Testis (tissue), 2 donors: ENCODE measurements at regions not wholly inside any gene's neighbourhood (a gene's known extent, or its start where the extent isn't known, plus 50 kb on each side); places are given as distances from the start of the nearest gene placed in this dataset.

Source experiments
- DNase-seq: peaks from one replicate; pipeline ENCODE4 v3.0.0-alpha.2; 2019
- H3K27ac ChIP-seq, 2 donors: fragments of 200-600 bp; sonication (generic); one replicate each; pipeline ENCODE4 v1.5.1; 2019
- H3K27me3 ChIP-seq: fragments of 200-600 bp; sonication (generic); one replicate; pipeline ENCODE4 v1.5.1; 2019
- H3K36me3 ChIP-seq: fragments of 200-600 bp; sonication (generic); one replicate; pipeline ENCODE4 v1.5.1; 2017; ENCODE audit warnings: low read depth; ENCODE audit errors: missing control alignments
- H3K4me1 ChIP-seq: fragments of 200-600 bp; sonication (generic); one replicate; pipeline ENCODE4 v1.5.1; 2019
- H3K4me3 ChIP-seq, 2 donors: fragments of 200-600 bp; sonication (generic); one replicate each; pipeline ENCODE4 v1.5.1; 2017 to 2019
- H3K9me3 ChIP-seq: fragments of 200-600 bp; sonication (generic); one replicate; pipeline ENCODE4 v1.5.1; 2017
- POLR2A ChIP-seq: fragments of 450-650 bp; IDR thresholded peaks from one replicate; pipeline ENCODE4 v1.6.1; 2017; ENCODE audit warnings: antibody characterized with exemption, mild to moderate bottlenecking, moderate library complexity
- WGBS, 2 donors: methylation state at CpG; one replicate each; pipeline ENCODE4 v1.1.5; 2018; 5-methylcytosine and 5-hydroxymethylcytosine counted together
- intact Hi-C: fragments of 100-400 bp; cut with DNase I; formaldehyde crosslinking; loops from one replicate; pipeline ENCODE4 v1.15.1; 2023; ENCODE audit warnings: low total_unique reads
- TF ChIP-seq, protein P1 (sequence below), 3 experiments: fragments of 450-650 bp in 2 of 3; fragments of 200-600 bp in 1 of 3; sonication (generic) in 1 of 3; IDR thresholded peaks; one replicate each; pipeline ENCODE4 v1.5.1; 2016 to 2019; ENCODE audit warnings: antibody characterized with exemption in 3 of 3, mild to moderate bottlenecking in 2 of 3, moderate library complexity in 1 of 3

DNA sequence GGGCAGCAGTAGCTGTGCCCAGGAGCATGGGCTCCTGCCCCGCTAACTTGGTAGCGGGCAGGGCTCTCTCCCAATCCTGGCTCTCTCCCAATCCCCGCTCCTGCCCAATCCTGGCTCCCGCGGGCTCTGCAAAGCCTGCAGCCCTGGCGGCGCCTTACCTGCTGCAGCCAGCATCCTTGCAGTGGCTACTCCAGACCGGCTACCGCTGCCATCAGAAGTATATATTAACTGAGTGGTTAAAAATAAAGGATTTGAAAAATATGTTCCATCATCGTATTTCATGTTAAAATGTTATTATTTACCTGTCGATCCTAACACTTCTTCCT is 698.2 kb downstream of the SLITRK1 start:
- no peaks in the 10 kb centered on the region for H3K27me3 ChIP-seq
- DNase-seq = no peak
- 70 to 73% methylated on average over 9 to 11 of the region's 11 CpGs for WGBS, 2 donors
- H3K4me3 ChIP-seq = peak overlapping the region in 1 of 2 donors; percentile 27
- H3K36me3 ChIP-seq = no peaks in the 10 kb centered on the region
- no peak overlapping the region for H3K27ac ChIP-seq
- intact Hi-C loops = no loop called here
- H3K9me3 ChIP-seq = no peaks in the 10 kb centered on the region
- H3K4me1 ChIP-seq = no peaks in the 10 kb centered on the region
- no peak for TF ChIP-seq POLR2A
- TF ChIP-seq, protein P1, sequence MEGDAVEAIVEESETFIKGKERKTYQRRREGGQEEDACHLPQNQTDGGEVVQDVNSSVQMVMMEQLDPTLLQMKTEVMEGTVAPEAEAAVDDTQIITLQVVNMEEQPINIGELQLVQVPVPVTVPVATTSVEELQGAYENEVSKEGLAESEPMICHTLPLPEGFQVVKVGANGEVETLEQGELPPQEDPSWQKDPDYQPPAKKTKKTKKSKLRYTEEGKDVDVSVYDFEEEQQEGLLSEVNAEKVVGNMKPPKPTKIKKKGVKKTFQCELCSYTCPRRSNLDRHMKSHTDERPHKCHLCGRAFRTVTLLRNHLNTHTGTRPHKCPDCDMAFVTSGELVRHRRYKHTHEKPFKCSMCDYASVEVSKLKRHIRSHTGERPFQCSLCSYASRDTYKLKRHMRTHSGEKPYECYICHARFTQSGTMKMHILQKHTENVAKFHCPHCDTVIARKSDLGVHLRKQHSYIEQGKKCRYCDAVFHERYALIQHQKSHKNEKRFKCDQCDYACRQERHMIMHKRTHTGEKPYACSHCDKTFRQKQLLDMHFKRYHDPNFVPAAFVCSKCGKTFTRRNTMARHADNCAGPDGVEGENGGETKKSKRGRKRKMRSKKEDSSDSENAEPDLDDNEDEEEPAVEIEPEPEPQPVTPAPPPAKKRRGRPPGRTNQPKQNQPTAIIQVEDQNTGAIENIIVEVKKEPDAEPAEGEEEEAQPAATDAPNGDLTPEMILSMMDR (IDR thresholded peaks at IDR 0.05) = no peak

DNA sequence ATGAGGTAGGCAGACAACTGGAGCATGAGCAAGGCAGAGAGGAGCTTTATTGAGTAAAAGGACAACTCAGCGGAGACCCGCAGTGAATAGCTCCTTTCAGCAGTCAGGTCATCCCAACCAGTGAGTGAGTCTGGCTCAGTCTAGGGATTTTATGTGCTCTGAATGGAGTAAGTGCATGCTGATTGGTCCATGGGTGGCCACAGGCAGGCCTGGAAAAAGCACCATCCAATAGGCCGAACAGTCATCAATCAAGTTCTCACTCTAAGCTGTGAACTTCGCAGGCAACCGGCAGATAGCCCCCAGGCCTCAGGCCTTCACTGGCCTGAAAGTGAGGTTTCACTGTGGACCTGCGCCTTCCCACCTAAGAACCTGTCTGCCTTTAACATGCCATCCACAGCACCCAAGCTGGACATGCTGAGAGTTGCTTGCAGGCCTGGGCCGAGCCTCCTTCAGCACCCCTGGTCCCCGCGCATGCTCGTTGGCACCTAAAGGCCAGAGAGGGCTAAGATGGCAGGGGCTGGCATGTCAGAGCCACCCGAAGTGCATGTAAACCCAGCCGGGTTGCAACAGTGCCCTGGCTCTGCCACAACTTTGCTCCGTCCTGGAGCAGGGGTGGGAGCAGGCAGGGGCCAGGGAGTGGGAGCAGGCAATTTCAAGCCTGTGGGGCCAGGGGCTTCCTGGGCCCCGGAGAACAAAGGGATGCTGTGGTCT is 698.7 kb downstream of the SLITRK1 start:
- intact Hi-C loops = no loop called here
- H3K4me1 ChIP-seq = no peaks in the 10 kb centered on the region
- H3K27ac ChIP-seq = no peak overlapping the region
- peak; percentile 20 for DNase-seq
- peak overlapping the region in 1 of 2 donors; percentile 27 for H3K4me3 ChIP-seq
- H3K9me3 ChIP-seq = no peaks in the 10 kb centered on the region
- 77 to 92% methylated on average over 3 to 14 of the region's 14 CpGs for WGBS, 2 donors
- TF ChIP-seq, protein P1 (IDR thresholded peaks at IDR 0.05) = no peak
- TF ChIP-seq POLR2A = no peak
- no peaks in the 10 kb centered on the region for H3K27me3 ChIP-seq
- no peaks in the 10 kb centered on the region for H3K36me3 ChIP-seq

DNA sequence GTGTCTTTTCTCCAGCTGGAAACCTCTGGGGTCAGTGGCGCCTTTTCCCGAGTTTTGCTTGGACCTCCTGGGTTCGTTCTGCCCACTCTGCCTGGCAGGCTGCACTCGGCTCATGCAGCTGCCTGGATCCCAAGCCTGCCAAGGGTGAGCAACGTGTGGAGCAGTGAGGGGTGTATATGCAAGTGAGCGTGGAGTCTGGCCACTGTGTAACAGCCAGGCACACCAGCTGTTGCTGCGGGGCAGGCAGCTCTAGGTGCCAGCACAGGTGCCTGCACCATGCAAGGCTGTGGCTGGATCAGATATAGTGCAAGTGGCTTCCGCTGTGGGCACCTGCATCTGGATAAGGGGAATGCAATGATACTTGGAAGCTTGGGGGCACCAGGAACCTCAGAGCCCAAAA is 699.4 kb downstream of the SLITRK1 start:
- H3K27ac ChIP-seq = no peak overlapping the region
- no peaks in the 10 kb centered on the region for H3K27me3 ChIP-seq
- H3K9me3 ChIP-seq = no peaks in the 10 kb centered on the region
- TF ChIP-seq POLR2A = no peak
- TF ChIP-seq, protein P1 (IDR thresholded peaks at IDR 0.05) = no peak
- H3K4me1 ChIP-seq = no peaks in the 10 kb centered on the region
- WGBS, 2 donors = 46 to 73% methylated on average over 8 of the region's 8 CpGs
- H3K36me3 ChIP-seq = no peaks in the 10 kb centered on the region
- no peak for DNase-seq
- intact Hi-C loops = no loop called here
- H3K4me3 ChIP-seq = peak overlapping the region in 1 of 2 donors; percentile 27

DNA sequence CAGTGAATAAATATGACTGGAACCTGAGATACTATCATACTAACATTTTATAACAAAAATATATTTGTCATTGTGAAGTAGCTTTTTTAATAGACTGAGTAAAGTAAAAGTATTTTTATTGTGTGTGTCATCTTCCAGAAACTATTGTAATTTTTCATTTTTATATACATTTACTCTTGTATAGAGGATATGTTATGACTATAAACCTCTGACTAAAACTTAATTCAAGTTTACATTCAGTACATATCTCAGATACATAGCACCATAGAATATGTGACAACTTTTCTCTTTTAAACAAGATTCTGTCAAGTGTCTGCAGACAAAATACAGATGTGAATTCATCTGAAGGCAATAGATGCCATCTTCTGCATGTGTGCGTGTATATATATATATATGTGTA is 704.3 kb downstream of the SLITRK1 start:
- no peaks in the 10 kb centered on the region for H3K4me1 ChIP-seq
- H3K4me3 ChIP-seq = no peak overlapping the region
- H3K9me3 ChIP-seq = no peaks in the 10 kb centered on the region
- DNase-seq = no peak
- intact Hi-C loops = no loop called here
- 0 to 53% methylated on average over 1 of the region's 1 CpG for WGBS, 2 donors
- H3K36me3 ChIP-seq = no peaks in the 10 kb centered on the region
- no peak for TF ChIP-seq POLR2A
- TF ChIP-seq, protein P1 (IDR thresholded peaks at IDR 0.05) = no peak
- no peaks in the 10 kb centered on the region for H3K27me3 ChIP-seq
- no peak overlapping the region for H3K27ac ChIP-seq

DNA sequence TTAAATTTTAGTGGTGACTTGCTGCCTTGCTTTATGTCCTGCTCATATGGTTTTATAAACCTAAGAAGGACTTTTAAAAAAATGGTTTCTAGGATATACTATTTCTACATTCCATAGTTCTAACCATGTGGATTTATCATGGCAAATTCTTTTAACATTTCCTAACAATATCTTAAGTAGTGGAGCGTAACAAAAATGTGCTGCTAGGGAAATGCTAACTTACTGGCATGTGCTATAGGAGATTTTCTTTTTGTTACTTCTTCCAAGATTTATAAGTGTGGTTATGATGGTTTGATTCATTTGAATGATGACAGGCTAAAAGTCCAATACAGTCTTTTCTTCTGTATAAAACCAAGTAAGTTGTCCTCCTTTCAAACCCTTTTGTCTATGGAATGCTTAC is 713.7 kb downstream of the SLITRK1 start:
- H3K4me1 ChIP-seq = no peaks in the 10 kb centered on the region
- WGBS, 2 donors = 89 to 93% methylated on average over 1 of the region's 1 CpG
- intact Hi-C loops = no loop called here
- no peak for TF ChIP-seq POLR2A
- TF ChIP-seq, protein P1 (IDR thresholded peaks at IDR 0.05) = no peak
- H3K4me3 ChIP-seq = no peak overlapping the region
- no peak for DNase-seq
- no peaks in the 10 kb centered on the region for H3K27me3 ChIP-seq
- H3K27ac ChIP-seq = no peak overlapping the region
- H3K36me3 ChIP-seq = no peaks in the 10 kb centered on the region
- H3K9me3 ChIP-seq = no peaks in the 10 kb centered on the region
